Medulla oblongata (tissue), 1 donor: ENCODE measurements at regions not wholly inside any gene's neighbourhood (a gene's known extent, or its start where the extent isn't known, plus 50 kb on each side); places are given as distances from the start of the nearest gene placed in this dataset.
"Not testable (repeated sequence)": the region's sequence is repeated elsewhere in the genome, so short reads cannot be mapped to it uniquely, and the experiment has no call there.

Source experiments
- DNase-seq: peaks from one replicate; pipeline ENCODE4 v3.0.0-alpha.2; 2015; ENCODE audit errors: extremely low spot score

DNA sequence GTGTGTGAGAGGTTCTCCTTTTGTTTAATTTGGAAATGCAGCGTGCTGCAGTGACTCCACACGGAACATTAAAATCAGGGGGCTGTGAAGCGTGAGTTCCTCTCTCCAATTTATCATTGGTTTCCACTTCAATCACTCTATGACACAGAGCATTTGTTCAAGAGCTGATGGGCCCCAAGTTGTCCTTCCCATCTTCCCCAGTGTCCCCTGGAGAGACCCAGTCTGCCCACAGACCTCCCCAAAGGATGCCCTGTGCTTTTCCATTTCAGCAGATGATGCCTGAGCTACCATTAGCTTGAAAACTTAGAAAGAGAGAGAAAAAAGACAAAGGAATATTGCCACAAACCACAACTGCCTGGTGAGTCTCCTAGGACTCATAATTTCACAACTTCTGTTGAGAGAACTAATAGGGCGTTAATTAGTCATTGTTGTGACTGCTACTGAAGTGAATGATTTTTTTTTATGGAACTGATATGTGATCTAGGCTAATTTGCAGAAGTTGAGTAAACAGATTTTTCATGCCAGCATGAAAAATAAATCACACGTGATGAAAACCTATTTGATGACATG lies 772.7 kb downstream of the SEMA5A start:
- no peak for DNase-seq

DNA sequence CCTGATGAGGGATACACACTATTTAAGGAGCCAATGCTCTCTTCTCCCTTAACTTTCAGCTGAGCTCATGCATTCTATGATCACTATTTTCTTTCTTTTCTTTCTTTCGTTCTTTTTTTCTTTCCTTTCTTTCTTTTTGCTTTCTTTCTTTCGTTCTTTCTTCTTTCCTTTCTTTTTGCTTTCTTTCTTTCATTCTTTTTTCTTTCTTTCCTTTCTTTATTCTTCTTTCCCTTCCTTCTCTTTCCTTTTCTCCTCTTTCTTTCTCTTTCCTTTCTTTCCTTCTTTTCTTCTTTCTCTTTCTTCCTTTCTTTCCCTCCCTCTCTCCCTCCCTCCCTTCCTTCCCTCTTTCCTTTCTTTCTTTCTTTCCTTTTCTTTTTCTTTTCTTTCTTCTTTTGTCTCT lies 761.2 kb downstream of the SEMA5A start:
- no peak for DNase-seq

DNA sequence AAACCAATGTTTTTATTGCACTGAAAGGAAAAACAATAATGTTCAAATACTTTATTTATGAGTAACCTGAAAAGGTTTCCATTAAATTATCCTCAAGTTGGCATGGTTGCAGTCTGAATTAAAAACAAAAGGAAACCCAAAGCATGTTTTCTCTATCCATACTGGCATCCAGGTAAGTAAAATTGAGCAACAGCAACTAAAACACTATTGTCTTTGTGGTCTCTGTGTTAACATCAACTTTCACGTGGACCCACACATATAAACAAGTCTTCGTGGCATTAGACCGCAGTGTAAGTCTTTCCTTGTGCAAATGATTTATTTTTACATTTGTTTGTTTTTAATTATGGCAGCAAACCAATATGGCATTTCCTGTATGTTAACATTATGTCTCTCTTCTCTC lies 757.6 kb downstream of the SEMA5A start:
- no peak for DNase-seq

DNA sequence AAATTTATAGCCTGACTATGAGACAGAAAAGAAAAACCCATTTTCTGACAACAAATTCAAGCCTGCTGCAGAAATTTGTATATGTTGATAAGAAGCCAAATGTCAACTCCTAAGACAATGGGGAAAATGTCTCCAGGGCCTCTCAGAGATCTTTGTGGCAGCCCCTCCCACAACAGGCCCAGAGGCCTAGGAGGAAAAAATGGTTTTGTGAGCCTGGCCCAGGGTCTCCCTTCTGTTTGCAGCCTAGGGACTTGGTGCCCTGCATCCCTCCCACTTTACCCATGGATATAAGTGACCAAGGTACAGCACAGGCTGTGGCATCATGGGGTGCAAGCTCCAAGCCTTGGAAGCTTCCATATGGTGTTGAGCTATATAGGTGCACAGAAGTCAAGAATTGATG lies 740.2 kb downstream of the SEMA5A start:
- DNase-seq = no peak

DNA sequence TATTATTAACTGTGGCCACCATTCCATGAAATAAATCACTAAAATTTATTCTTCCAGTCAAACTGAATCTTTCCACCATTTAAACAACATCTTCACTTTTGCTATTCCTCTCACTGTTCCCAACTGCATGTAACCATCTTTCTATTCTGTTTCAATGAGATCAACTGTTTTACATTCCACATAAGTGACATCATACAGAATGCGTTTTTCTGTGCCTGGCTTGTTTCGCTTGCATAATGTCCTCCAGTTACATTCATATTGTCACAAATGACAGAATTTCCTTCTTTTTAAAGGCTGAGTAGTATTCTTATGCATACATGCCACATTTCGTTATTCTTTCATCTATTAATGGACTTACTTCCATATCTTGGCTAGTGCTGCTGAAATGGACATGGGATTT lies 738.2 kb downstream of the SEMA5A start:
- DNase-seq = no peak

DNA sequence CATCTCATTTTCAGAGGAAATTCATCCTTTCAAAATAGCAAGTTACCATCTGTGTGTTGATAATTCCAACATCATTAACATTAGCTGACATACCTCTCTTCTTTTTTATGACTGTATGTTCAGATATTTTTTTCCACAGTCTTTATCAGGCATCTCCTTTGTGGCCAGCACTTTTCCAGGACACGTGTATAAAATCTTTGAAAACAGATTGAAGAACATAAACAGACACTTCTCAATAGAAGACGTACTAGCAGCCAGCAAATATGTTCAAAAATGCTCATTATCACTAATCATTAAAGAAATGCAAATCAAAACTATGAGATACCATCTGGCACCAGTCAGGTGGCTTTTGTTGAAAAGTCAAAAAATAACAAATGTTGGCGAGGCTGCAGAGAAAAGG lies 734.3 kb downstream of the SEMA5A start:
- no peak for DNase-seq

DNA sequence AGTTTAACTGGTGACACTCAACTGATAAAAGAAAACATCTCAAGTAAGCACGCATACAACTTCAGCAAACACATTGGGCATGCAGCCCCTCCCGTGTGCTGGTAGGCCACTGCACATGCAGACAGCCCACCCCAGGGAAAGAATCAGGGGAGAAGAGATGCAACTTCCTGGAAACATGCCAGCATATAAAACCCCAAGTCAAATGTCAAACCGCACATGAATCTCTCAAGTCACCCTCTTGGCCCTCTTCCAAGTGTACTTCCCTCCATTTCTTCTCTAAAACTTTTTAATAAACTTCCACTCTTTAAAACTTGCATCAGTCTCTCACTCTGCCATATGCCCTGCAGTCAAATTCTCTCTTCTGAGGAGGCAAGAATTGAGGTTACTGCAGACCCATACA lies 732.7 kb downstream of the SEMA5A start:
- DNase-seq = no peak

DNA sequence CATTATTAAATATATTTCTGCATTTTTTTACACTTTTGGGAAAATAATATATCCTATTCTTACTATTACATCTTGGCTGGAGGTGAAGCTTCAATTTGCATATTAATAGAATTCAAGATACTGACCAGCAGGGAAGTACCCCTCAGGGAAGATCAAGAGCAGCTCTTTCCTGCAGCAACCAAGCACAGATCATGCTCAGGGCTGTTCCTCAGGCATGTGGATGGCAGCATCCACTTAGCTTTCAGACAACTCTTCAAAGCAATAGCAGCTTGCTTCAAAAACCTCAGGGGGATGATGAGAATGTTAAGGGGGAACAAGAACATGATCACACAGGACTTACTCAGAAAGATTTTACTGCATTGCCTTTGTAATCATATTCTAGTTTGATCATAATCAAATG lies 731.8 kb downstream of the SEMA5A start:
- no peak for DNase-seq

DNA sequence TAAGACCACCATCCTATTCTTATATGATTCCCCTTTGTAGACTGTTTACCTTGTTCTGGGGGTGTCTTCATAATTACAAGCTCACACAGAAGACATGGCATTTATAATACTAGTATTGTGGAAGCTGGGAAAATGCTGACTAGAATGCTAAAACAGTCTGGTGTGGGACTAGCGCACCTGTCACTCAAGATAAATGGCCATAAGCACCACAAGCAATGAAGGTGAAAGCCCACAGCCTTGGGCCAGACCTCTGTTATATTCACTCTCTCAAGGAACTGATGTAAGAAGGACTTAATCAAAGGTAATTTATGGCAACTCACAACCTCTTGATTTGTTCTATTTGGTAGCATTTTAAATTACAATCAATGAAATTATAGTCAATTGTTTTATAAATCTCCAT lies 721.5 kb downstream of the SEMA5A start:
- no peak for DNase-seq

DNA sequence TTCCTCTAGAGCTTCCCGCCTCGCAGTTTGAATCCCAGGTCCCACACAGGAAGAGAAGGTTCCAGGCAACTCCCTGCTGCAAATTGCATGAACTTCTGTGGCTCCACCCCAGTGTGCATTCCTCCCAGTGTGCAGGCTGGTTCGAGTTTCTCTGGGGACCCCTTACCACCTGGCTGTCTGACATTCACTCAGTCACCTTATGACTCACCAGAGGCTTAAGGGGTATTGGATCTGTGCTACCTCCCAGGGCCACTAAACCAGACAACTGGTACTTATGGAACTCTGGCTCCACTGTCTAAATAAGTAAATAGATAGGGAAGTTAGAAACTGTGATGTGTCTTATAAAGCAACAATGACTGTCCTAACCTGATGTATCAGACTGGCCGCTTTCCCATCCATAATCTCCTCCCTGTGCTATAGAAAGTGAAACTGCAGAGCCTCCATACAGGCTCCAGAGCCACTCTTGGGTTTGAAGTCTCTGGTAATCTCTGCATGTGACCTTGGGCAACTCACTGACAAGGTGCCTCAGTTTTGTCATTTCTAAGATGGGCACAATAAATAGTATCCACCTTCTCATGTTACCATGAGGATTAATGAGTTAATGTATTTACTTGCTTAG lies 720.6 kb downstream of the SEMA5A start:
- no peak for DNase-seq

DNA sequence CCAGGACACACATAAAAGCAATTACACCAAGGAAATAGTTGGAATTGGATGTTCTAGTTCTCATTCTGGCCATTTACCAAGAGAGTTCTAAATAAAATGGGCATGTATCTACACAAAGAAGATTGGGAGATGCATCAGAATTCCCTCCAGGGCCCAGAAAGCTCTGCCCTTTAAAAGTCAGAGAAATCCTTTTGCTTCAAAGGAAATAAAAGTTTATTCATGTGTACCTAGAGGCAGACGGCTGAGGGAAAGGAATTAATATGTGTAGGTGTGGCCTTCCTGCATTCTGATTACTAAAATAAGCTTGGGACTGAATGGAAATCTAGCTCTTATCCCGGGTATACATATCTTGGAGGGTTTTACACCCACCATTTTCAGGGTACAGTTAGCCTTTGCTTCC lies 719.4 kb downstream of the SEMA5A start:
- no peak for DNase-seq

DNA sequence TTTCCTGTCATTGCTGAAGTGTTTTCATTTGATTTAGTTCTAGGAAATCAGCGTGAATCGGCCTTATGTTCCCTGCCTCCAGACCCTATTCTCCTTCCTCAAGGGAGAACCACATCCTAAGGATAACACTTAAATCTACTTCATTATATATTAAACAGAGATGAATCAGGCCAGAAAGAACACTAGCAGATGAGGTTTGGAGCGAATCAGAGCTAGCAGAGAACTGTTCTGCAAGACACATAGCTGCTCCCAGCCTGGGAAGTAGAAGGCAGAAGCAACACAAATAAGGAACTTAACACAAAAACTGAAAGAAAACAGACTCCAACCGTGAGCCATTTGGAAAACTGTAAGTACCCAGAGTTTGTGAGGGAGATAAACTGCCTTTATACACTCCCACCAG lies 718.2 kb downstream of the SEMA5A start:
- no peak for DNase-seq

DNA sequence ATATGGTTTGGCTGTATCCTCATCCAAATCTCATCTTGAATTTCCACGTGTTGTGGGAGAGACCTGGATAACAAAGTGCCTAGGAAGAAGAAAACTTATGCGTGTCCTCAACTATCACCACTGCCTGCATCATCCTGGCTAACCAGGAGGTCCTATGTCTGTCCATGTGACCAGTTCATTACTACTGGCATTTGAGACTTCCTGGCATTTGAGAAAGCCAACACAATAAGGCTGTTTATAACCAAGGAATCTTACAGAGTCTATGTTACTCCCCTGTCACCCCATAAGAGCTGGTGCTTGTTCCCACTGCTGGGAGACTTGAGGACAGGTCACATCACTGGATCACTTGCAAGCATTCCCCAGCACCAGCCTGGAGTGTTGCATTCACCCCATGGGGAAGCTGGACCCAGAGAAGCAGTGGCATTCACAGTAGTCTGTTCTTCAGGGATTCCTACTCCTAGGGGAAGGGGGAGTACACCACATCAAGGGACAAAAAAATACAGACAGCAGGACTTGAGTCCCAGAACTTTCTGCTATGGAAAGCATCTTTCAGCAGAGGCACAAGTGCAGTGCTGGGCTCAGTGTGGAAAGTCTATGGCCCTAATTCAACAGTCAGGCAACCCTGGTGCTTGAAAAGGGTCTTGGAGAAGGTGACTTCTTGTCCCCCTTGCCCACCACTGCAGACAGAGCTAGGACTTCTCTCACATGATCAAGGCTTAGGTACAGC lies 717.1 kb downstream of the SEMA5A start:
- DNase-seq = no peak

DNA sequence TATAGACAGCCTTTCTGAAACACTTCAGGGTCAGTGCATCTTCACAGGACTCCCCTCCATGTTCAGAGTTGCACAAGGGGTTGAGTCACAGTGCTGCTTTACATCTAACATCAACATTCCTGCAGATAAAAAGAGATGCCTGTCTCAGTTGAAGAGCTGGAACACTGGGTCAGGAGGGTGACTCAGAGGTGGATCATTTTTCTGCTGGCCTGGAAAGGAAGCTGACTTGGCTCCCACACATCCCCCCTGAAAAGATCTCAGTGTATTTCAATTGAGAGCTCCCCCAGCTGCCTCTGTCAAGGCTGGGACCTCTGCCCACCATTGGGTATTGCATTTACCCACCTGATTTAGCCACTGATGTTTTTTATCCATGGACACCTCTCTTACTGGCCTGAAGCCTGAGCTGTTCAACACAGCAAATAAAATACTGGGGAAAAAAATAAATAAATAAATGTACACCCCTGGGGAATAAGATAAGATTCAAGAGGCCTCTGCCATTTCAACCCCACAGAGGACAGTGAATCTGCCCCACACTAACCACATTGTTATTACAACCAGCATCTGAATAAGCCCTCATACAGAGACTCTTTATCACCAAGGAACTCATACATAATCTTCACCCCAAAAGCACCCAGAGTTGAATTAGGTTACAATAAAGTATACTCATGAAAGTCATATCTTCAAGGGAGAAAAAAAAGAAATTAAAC lies 716.4 kb downstream of the SEMA5A start:
- DNase-seq = no peak

DNA sequence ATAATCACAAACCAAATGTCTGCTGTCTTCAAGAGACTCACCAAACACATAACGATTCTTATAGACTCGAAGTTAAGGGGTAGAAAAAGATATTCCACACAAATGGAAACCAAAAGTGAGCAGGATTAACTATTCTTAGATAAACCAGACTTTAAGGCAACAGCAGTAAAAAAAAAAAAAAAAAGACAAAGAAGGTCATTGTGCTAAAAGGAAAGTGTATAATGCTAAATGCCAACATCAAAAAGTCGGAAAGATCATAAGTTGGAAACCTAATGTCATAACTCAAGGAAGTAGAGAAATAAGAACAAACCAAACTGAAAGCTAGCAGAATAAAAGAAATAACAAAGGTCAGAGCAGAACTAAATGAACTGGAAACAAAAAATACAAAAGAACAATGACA lies 714.6 kb downstream of the SEMA5A start:
- DNase-seq = no peak

DNA sequence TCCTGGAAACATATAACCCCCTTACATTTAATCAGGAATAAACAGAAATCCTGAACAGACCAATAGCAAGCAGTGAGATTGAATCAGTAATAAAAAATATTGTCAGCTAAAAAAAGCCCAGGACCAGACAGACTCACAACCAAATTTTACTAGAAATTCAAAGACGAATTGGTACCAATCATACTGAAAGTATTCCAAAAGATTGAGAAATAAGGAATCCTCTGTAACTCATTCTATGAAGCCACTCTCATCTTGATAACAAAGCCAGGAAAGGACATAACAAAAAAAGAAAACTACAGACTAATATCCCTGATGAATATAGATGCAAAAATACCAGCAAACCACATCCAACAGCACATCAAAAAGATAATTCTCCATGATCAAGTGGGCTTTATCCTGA lies 714.0 kb downstream of the SEMA5A start:
- DNase-seq = no peak

DNA sequence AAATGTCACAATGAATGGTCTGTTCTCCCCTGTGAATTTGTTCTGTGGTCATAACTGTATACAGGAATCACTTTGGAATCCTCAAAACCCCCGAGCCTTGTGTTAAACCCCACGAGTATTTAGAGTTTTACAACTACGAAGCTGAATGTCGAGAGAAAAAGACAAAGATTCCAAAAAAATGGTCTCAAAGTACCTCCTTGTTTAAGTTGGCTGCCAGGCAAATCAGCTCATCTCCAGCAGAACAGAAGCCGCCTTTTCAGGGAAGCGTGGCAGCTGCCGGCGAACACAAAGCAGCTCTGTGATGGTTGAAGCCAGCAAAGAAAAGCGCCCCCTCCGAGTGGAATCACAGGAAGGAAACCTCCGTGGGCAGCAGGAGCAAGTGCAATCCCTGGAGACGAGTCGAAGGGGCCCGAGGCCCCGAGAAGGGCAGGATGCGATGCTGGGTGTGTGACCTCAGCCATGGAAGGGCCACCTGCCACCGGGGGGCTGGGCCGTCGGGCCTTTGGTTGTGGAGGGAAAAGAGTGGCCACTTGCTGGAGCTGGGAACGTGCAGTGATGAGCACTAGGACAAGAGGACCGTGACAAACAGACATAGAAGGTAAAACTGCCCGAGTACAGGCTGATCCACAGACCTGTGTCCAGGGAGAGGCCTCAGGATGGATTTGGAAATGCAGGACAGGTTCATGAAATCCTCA lies 706.4 kb downstream of the SEMA5A start:
- peak; percentile 93 for DNase-seq

DNA sequence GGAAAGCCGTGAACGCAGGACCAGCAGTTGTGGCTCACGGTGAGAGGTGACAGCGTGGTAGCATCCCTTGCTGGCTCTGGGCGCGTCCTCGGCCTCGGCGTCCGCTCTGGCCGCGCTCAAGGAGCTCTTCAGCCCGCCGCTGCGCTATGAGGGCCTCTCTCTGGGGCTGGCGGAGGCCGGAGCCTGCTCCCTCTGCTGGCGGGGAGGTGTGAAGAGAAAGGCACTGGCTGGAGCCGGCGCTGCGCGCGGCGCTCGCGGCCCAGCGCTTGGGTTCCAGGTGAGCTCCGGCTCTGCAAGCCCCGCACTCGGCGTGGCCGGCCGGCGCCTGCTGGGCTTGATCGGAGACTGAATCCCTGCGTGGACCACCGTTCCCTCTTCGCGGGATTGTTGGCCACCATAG lies 705.6 kb downstream of the SEMA5A start:
- DNase-seq = no peak

DNA sequence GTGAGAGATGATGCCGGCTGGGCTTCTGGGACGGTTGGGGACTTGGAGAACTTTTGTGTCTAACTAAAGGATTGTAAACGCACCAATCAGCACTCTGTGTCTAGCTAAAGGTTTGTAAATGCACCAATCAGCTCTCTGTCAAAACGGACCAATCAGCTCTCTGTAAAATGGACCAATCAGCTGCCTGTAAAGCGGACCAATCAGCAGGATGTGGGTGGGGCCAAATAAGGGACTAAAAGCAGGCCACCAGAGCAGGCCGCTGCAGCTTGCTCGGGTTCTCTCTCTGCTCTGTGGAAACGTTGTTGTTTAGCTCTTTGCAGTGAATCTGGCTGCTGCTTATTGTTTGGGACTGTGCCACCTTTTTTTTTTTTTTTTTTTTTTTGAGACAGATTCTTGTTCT lies 705.1 kb downstream of the SEMA5A start:
- DNase-seq = not testable (repeated sequence)

DNA sequence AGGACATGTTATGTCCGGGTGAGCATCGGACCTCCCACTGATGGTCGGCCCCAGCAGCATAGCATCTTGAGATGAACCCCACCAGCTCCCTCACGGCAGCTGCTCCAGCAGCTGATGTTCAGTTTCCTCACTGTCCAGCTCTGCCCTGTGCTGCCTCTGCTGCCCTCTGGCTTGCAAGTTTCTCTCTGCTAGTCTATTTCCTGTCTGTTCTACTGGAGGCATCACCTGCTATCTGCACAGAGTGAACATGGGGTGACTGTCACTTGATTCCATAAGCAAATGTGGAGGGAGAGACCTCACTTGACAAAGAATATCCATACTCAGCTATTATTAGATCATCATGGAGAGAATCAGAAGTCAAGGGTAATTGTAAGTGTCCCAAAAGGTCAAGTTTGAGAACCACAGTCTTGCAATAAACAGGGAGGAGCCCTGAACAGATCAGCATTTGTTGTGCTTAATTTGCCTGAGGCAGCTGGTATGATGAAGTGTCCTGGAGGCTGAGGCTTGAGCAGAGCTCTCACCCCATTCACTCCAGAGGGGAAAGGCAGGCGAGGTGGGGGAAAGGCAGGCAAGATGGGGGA lies 702.8 kb downstream of the SEMA5A start:
- peak; percentile 60 for DNase-seq

DNA sequence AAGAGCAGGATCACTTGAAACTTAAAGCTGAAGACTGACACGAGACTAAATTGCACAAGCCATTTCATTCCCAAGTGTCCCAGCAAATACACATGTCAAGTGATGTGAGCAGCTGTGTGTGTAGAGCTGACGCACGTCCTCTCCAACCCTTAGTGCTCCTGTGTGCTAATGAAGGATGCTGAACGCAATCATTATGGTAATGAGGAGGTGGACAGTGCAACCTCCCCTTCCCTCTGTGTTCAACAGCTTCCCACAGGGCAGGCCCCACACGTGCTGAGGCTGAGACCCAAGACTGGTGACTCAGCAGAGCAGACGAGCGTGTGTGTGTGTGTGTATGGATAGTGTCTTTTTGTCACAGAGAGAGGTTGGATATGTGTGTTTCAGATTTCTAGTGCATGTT lies 702.1 kb downstream of the SEMA5A start:
- DNase-seq = peak; percentile 60

DNA sequence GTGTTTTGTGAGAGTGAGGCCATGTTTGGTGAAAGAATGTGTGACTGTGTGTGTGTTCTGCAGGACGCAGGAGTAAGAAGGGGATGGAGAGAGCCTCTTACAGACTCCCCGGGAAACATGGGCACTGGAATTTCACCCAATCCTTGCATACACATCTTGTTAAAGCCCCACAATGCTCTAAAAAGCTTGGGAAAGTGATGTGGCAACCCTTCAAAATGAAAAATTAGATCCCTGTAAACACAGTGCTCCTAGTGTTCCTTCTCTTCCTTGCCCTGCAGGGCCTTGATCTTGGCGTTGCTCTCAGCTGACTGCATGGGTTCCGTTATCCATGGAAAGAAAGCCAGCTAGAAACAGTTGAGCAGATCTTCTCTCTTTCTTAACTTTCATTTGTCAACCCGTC lies 701.7 kb downstream of the SEMA5A start:
- peak; percentile 37 for DNase-seq
